CD4-positive, alpha-beta T cell (primary cell): ENCODE measurements at regions not wholly inside any gene's neighbourhood (a gene's known extent, or its start where the extent isn't known, plus 50 kb on each side); places are given as distances from the start of the nearest gene placed in this dataset.

Source experiments
- ATAC-seq: fragments of 200-7000 bp; cut with Tn5 transposase; one replicate; pipeline ENCODE4 v1.10.0; 2022; ENCODE audit warnings: mild to moderate bottlenecking; ENCODE audit not compliant: poor library complexity
- CTCF ChIA-PET: fragments of 350-600 bp; sonication (Branson Sonifier 250); formaldehyde crosslinking; loops from one replicate; lab custom pipeline; 2021; ENCODE audit warnings: antibody characterized with exemption, inconsistent platforms; lab: Charles Lee
- POLR2A ChIA-PET: fragments of 350-600 bp; sonication (Branson Sonifier 250); formaldehyde crosslinking; loops from one replicate; lab custom pipeline; 2021; ENCODE audit warnings: antibody characterized with exemption, inconsistent platforms; lab: Charles Lee
- DNase-seq, 14 experiments: peaks; one replicate each; pipeline ENCODE4 v3.0.0-alpha.2; 2013 to 2020; ENCODE audit warnings: mixed read lengths in 2 of 14
- H3K27ac ChIP-seq, 2 donors: one replicate each; pipeline versions ENCODE4 v1.5.1 to v1.7.0; 2013; ENCODE audit warnings: low read length in 2 of 2, low read depth in 1 of 2, mild to moderate bottlenecking in 1 of 2
- H3K27me3 ChIP-seq, 2 experiments: 1 replicate in 1 of 2; 2 replicates in 1 of 2; pipeline versions ENCODE4 v1.6.1 to v1.7.0; 2013; ENCODE audit warnings: low read length in 2 of 2, control low read depth in 1 of 2, mild to moderate bottlenecking in 1 of 2, moderate library complexity in 1 of 2; ENCODE audit not compliant: insufficient read depth in 2 of 2, control insufficient read depth in 1 of 2
- H3K36me3 ChIP-seq: one replicate; pipeline ENCODE4 v1.6.1; 2013; ENCODE audit warnings: low read length, control low read depth; ENCODE audit not compliant: insufficient read depth
- H3K4me1 ChIP-seq: one replicate; pipeline ENCODE4 v1.6.1; 2013; ENCODE audit warnings: low read length, control low read depth; ENCODE audit not compliant: insufficient read depth
- H3K4me3 ChIP-seq: one replicate; pipeline ENCODE4 v1.5.1; 2013; ENCODE audit warnings: mild to moderate bottlenecking, low read length, moderate library complexity
- H3K9me3 ChIP-seq, 2 experiments: 1 replicate in 1 of 2; 2 replicates in 1 of 2; pipeline versions ENCODE4 v1.6.1 to v1.7.0; 2013; ENCODE audit warnings: low read length in 2 of 2, mild to moderate bottlenecking in 2 of 2, control low read depth in 1 of 2, moderate library complexity in 1 of 2; ENCODE audit not compliant: control insufficient read depth in 1 of 2, insufficient read depth in 1 of 2
- H3K27ac Mint-ChIP-seq: one replicate; pipeline ENCODE4 v1.8.0; 2020; ENCODE audit warnings: mixed read lengths
- H3K27me3 Mint-ChIP-seq: one replicate; pipeline ENCODE4 v1.8.0; 2021; ENCODE audit warnings: mixed read lengths
- H3K36me3 Mint-ChIP-seq: one replicate; pipeline ENCODE4 v1.8.0; 2021; ENCODE audit warnings: low read depth, mixed read lengths
- H3K4me1 Mint-ChIP-seq: one replicate; pipeline ENCODE4 v1.8.0; 2021; ENCODE audit warnings: low read depth, mixed read lengths
- H3K4me3 Mint-ChIP-seq: one replicate; pipeline ENCODE4 v1.8.0; 2020; ENCODE audit warnings: mild to moderate bottlenecking, mixed read lengths
- H3K9me3 Mint-ChIP-seq: one replicate; pipeline ENCODE4 v1.8.0; 2020; ENCODE audit warnings: mixed read lengths
- CTCF ChIP-seq: fragments of 200-600 bp; IDR thresholded peaks from one replicate; pipeline ENCODE4 v1.8.0; 2022; ENCODE audit warnings: antibody characterized with exemption, mild to moderate bottlenecking
- intact Hi-C, 2 experiments: fragments of 100-400 bp; cut with DNase I in 1 of 2; cut with micrococcal nuclease in 1 of 2; formaldehyde crosslinking; loops; one replicate each; pipeline versions ENCODE4 v1.15.1 to v1.9.0; 2023 to 2025; cut with DNase I, micrococcal nuclease

- peaks cover 29 to 47% of the 10 kb centered on the region in 2 experiments for H3K27me3 ChIP-seq
- intact Hi-C loops, result no loop called here
- no peak for TF ChIP-seq CTCF
- H3K36me3 ChIP-seq, result no peaks in the 10 kb centered on the region
- H3K27ac Mint-ChIP-seq, result no peak overlapping the region
- H3K4me3 ChIP-seq, result no peak overlapping the region
- POLR2A ChIA-PET, result no interaction called here
- no peak overlapping the region for H3K4me3 Mint-ChIP-seq
- ATAC-seq (no peak), DNase-seq (no peak)
- peaks cover 67% of the 10 kb centered on the region for H3K27me3 Mint-ChIP-seq
- H3K4me1 ChIP-seq, result peaks cover 20% of the 10 kb centered on the region
- H3K36me3 Mint-ChIP-seq, result no peaks in the 10 kb centered on the region
- no peaks in the 10 kb centered on the region for H3K9me3 ChIP-seq
- H3K27ac ChIP-seq, result no peak overlapping the region
- CTCF ChIA-PET, result no interaction called here
- peaks cover 18% of the 10 kb centered on the region for H3K4me1 Mint-ChIP-seq
- no peaks in the 10 kb centered on the region for H3K9me3 Mint-ChIP-seq
Measured at GRCh38 chr20:1805816-1806215, 89.4 kb upstream of the SIRPA start.

GRCh38 chr20:1805161-1805581 is 90.0 kb upstream of the SIRPA start:
- DNase-seq, result no peak
- ChIA-PET CTCF (no interaction called here), POLR2A (no interaction called here)
- no peaks in the 10 kb centered on the region for H3K9me3 ChIP-seq
- Mint-ChIP-seq H3K9me3 (no peaks in the 10 kb centered on the region), H3K36me3 (no peaks in the 10 kb centered on the region), H3K27me3 (peaks cover 73% of the 10 kb centered on the region), H3K4me3 (no peak overlapping the region), H3K4me1 (peaks cover 16% of the 10 kb centered on the region), H3K27ac (no peak overlapping the region)
- peaks cover 32 to 54% of the 10 kb centered on the region in 2 experiments for H3K27me3 ChIP-seq
- H3K4me3 ChIP-seq, result no peak overlapping the region
- H3K27ac ChIP-seq, result no peak overlapping the region
- intact Hi-C loops, result no loop called here
- H3K4me1 ChIP-seq, result peaks cover 16% of the 10 kb centered on the region
- H3K36me3 ChIP-seq, result no peaks in the 10 kb centered on the region
- no peak for ATAC-seq
- TF ChIP-seq CTCF, result no peak

- H3K27ac ChIP-seq, result no peak overlapping the region
- no peak overlapping the region for H3K4me3 ChIP-seq
- H3K27ac Mint-ChIP-seq, result no peak overlapping the region
- CTCF ChIA-PET, result no interaction called here
- ATAC-seq (no peak), DNase-seq (no peak)
- H3K9me3 Mint-ChIP-seq, result no peaks in the 10 kb centered on the region
- no peaks in the 10 kb centered on the region for H3K36me3 ChIP-seq
- POLR2A ChIA-PET, result no interaction called here
- peaks cover 16% of the 10 kb centered on the region for H3K4me1 ChIP-seq
- H3K4me1 Mint-ChIP-seq, result peaks cover 16% of the 10 kb centered on the region
- intact Hi-C loops, result no loop called here
- peaks cover 78% of the 10 kb centered on the region for H3K27me3 Mint-ChIP-seq
- no peak overlapping the region for H3K4me3 Mint-ChIP-seq
- peaks cover 34 to 58% of the 10 kb centered on the region in 2 experiments for H3K27me3 ChIP-seq
- no peak for TF ChIP-seq CTCF
- no peaks in the 10 kb centered on the region for H3K36me3 Mint-ChIP-seq
- no peaks in the 10 kb centered on the region for H3K9me3 ChIP-seq
Measured at GRCh38 chr20:1804554-1804956, 90.7 kb upstream of the SIRPA start.
